HepG2 (cell line): ENCODE measurements at regions not wholly inside any gene's neighbourhood (a gene's known extent, or its start where the extent isn't known, plus 50 kb on each side); places are given as distances from the start of the nearest gene placed in this dataset.

Experiments used
- KLF15 ChIP-seq: sonication (generic); formaldehyde crosslinking; IDR thresholded peaks from 2 replicates; pipeline ENCODE4 v1.8.1; 2023; ENCODE audit warnings: borderline replicate concordance, mild to moderate bottlenecking, inconsistent platforms, missing genetic modification reagents, mixed read lengths
- POLR2A ChIP-seq, 2 experiments: IDR thresholded peaks; 2 replicates each; pipeline ENCODE4 v1.6.1; 2011; ENCODE audit warnings: low read depth in 2 of 2, low read length in 2 of 2, mild to moderate bottlenecking in 1 of 2, moderate library complexity in 1 of 2; ENCODE audit not compliant: insufficient read depth in 1 of 2
- POLR2AphosphoS5 ChIP-seq: IDR thresholded peaks from 2 replicates; pipeline ENCODE4 v1.6.1; 2012; ENCODE audit warnings: low read depth, low read length
- SKI ChIP-seq: fragments of 450-650 bp; IDR thresholded peaks from one replicate; pipeline ENCODE4 v1.6.1; 2018; ENCODE audit warnings: mild to moderate bottlenecking; ENCODE audit not compliant: partially characterized antibody
- SNAI1 ChIP-seq: sonication (generic); formaldehyde crosslinking; IDR thresholded peaks from 2 replicates; pipeline ENCODE4 v1.5.0; 2020; ENCODE audit warnings: mild to moderate bottlenecking, missing genetic modification reagents, borderline replicate concordance
- SP1 ChIP-seq, 2 experiments: fragments of 450-650 bp in 1 of 2; sonication (generic) in 1 of 2; formaldehyde crosslinking in 1 of 2; IDR thresholded peaks; 2 replicates each; pipeline versions ENCODE4 v1.4.0 to v1.6.1; 2016 to 2020; ENCODE audit warnings: missing genetic modification reagents in 1 of 2
- SUZ12 ChIP-seq: fragments of 150-350 bp; IDR thresholded peaks from 2 replicates; pipeline ENCODE4 v1.6.1; 2014; ENCODE audit warnings: low read depth, low read length
- TF ChIP-seq, protein P1 (sequence below): sonication (generic); formaldehyde crosslinking; IDR thresholded peaks from 2 replicates; pipeline ENCODE4 v1.8.0; 2022; ENCODE audit warnings: missing genetic modification reagents, mild to moderate bottlenecking, moderate library complexity, borderline replicate concordance
- TF ChIP-seq, protein P2 (sequence below): sonication (generic); formaldehyde crosslinking; IDR thresholded peaks from 2 replicates; pipeline ENCODE4 v1.5.0; 2020; ENCODE audit warnings: mild to moderate bottlenecking, missing genetic modification reagents, moderate library complexity
- TF ChIP-seq, protein P3 (sequence below): sonication (generic); formaldehyde crosslinking; IDR thresholded peaks from one replicate; pipeline ENCODE4 v1.5.1; 2020; ENCODE audit warnings: mild to moderate bottlenecking, missing genetic modification reagents; ENCODE audit errors: not compliant biosample characterization
- TF ChIP-seq, protein P4 (sequence below): IDR thresholded peaks from 2 replicates; pipeline ENCODE4 v1.6.1; 2016; ENCODE audit warnings: low read depth, missing genetic modification reagents, missing compliant biosample characterization
- TF ChIP-seq, protein P5 (sequence below): sonication (generic); formaldehyde crosslinking; IDR thresholded peaks from 2 replicates; pipeline ENCODE4 v1.4.0; 2020; ENCODE audit warnings: missing genetic modification reagents, borderline replicate concordance

DNA sequence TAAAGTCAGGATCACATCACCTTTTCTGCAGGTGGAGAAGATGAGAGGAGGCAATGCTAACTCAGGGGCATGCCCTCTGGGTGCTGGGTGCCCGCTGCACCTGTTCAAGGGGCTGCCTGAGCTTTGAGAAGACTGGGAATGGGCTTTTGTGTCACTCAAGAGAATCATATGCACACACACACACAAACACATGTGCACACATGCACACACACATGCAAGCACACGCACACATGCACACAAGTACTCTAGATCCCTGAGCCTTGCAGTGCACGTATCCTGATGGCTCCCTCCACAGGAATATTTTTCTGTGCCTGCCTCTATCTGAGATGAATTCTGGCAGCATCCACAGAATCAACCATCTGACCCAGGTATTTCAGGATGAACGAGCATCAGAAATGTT lies 110.0 kb upstream of the TEX51 start:
- TF ChIP-seq, protein P1, sequence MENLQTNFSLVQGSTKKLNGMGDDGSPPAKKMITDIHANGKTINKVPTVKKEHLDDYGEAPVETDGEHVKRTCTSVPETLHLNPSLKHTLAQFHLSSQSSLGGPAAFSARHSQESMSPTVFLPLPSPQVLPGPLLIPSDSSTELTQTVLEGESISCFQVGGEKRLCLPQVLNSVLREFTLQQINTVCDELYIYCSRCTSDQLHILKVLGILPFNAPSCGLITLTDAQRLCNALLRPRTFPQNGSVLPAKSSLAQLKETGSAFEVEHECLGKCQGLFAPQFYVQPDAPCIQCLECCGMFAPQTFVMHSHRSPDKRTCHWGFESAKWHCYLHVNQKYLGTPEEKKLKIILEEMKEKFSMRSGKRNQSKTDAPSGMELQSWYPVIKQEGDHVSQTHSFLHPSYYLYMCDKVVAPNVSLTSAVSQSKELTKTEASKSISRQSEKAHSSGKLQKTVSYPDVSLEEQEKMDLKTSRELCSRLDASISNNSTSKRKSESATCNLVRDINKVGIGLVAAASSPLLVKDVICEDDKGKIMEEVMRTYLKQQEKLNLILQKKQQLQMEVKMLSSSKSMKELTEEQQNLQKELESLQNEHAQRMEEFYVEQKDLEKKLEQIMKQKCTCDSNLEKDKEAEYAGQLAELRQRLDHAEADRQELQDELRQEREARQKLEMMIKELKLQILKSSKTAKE: no peak
- no peak for TF ChIP-seq SUZ12
- no peak for TF ChIP-seq SP1 (IDR thresholded peaks at IDR 0.05)
- TF ChIP-seq SP1 (CRISPR knock-in tag; IDR thresholded peaks at IDR 0.05): no peak
- TF ChIP-seq, protein P2, sequence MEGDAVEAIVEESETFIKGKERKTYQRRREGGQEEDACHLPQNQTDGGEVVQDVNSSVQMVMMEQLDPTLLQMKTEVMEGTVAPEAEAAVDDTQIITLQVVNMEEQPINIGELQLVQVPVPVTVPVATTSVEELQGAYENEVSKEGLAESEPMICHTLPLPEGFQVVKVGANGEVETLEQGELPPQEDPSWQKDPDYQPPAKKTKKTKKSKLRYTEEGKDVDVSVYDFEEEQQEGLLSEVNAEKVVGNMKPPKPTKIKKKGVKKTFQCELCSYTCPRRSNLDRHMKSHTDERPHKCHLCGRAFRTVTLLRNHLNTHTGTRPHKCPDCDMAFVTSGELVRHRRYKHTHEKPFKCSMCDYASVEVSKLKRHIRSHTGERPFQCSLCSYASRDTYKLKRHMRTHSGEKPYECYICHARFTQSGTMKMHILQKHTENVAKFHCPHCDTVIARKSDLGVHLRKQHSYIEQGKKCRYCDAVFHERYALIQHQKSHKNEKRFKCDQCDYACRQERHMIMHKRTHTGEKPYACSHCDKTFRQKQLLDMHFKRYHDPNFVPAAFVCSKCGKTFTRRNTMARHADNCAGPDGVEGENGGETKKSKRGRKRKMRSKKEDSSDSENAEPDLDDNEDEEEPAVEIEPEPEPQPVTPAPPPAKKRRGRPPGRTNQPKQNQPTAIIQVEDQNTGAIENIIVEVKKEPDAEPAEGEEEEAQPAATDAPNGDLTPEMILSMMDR (CRISPR knock-in tag): no peak
- no peak for TF ChIP-seq POLR2A (IDR thresholded peaks at IDR 0.05; ENCODE audit: insufficient read depth in 1 of 2, low read depth in 2 of 2, low read length in 2 of 2)
- TF ChIP-seq, protein P3, sequence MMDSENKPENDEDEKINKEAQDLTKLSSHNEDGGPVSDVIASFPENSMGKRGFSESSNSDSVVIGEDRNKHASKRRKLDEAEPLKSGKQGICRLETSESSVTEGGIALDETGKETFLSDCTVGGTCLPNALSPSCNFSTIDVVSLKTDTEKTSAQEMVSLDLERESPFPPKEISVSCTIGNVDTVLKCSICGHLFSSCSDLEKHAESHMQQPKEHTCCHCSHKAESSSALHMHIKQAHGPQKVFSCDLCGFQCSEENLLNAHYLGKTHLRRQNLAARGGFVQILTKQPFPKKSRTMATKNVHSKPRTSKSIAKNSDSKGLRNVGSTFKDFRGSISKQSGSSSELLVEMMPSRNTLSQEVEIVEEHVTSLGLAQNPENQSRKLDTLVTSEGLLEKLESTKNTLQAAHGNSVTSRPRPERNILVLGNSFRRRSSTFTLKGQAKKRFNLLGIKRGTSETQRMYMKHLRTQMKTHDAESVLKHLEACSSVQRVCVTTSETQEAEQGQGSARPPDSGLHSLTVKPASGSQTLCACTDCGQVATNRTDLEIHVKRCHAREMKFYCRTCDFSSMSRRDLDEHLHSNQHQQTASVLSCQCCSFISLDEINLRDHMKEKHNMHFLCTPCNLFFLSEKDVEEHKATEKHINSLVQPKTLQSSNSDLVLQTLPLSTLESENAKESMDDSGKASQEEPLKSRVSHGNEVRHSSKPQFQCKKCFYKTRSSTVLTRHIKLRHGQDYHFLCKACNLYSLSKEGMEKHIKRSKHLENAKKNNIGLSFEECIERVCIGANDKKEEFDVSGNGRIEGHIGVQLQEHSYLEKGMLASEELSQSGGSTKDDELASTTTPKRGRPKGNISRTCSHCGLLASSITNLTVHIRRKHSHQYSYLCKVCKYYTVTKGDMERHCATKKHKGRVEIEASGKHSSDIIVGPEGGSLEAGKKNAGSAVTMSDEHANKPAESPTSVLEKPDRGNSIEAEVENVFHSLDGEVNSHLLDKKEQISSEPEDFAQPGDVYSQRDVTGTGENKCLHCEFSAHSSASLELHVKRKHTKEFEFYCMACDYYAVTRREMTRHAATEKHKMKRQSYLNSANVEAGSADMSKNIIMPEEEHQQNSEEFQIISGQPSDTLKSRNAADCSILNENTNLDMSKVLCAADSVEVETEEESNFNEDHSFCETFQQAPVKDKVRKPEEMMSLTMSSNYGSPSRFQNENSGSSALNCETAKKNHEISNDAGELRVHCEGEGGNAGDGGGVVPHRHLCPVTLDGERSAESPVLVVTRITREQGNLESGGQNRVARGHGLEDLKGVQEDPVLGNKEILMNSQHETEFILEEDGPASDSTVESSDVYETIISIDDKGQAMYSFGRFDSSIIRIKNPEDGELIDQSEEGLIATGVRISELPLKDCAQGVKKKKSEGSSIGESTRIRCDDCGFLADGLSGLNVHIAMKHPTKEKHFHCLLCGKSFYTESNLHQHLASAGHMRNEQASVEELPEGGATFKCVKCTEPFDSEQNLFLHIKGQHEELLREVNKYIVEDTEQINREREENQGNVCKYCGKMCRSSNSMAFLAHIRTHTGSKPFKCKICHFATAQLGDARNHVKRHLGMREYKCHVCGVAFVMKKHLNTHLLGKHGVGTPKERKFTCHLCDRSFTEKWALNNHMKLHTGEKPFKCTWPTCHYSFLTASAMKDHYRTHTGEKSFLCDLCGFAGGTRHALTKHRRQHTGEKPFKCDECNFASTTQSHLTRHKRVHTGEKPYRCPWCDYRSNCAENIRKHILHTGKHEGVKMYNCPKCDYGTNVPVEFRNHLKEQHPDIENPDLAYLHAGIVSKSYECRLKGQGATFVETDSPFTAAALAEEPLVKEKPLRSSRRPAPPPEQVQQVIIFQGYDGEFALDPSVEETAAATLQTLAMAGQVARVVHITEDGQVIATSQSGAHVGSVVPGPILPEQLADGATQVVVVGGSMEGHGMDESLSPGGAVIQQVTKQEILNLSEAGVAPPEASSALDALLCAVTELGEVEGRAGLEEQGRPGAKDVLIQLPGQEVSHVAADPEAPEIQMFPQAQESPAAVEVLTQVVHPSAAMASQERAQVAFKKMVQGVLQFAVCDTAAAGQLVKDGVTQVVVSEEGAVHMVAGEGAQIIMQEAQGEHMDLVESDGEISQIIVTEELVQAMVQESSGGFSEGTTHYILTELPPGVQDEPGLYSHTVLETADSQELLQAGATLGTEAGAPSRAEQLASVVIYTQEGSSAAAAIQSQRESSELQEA: no peak
- no peak for TF ChIP-seq KLF15
- TF ChIP-seq, protein P4, sequence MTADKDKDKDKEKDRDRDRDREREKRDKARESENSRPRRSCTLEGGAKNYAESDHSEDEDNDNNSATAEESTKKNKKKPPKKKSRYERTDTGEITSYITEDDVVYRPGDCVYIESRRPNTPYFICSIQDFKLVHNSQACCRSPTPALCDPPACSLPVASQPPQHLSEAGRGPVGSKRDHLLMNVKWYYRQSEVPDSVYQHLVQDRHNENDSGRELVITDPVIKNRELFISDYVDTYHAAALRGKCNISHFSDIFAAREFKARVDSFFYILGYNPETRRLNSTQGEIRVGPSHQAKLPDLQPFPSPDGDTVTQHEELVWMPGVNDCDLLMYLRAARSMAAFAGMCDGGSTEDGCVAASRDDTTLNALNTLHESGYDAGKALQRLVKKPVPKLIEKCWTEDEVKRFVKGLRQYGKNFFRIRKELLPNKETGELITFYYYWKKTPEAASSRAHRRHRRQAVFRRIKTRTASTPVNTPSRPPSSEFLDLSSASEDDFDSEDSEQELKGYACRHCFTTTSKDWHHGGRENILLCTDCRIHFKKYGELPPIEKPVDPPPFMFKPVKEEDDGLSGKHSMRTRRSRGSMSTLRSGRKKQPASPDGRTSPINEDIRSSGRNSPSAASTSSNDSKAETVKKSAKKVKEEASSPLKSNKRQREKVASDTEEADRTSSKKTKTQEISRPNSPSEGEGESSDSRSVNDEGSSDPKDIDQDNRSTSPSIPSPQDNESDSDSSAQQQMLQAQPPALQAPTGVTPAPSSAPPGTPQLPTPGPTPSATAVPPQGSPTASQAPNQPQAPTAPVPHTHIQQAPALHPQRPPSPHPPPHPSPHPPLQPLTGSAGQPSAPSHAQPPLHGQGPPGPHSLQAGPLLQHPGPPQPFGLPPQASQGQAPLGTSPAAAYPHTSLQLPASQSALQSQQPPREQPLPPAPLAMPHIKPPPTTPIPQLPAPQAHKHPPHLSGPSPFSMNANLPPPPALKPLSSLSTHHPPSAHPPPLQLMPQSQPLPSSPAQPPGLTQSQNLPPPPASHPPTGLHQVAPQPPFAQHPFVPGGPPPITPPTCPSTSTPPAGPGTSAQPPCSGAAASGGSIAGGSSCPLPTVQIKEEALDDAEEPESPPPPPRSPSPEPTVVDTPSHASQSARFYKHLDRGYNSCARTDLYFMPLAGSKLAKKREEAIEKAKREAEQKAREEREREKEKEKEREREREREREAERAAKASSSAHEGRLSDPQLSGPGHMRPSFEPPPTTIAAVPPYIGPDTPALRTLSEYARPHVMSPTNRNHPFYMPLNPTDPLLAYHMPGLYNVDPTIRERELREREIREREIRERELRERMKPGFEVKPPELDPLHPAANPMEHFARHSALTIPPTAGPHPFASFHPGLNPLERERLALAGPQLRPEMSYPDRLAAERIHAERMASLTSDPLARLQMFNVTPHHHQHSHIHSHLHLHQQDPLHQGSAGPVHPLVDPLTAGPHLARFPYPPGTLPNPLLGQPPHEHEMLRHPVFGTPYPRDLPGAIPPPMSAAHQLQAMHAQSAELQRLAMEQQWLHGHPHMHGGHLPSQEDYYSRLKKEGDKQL (CRISPR knock-in tag): no peak
- TF ChIP-seq SKI: no peak
- no peak for TF ChIP-seq SNAI1 (CRISPR knock-in tag)
- TF ChIP-seq POLR2AphosphoS5: no peak
- TF ChIP-seq, protein P5, sequence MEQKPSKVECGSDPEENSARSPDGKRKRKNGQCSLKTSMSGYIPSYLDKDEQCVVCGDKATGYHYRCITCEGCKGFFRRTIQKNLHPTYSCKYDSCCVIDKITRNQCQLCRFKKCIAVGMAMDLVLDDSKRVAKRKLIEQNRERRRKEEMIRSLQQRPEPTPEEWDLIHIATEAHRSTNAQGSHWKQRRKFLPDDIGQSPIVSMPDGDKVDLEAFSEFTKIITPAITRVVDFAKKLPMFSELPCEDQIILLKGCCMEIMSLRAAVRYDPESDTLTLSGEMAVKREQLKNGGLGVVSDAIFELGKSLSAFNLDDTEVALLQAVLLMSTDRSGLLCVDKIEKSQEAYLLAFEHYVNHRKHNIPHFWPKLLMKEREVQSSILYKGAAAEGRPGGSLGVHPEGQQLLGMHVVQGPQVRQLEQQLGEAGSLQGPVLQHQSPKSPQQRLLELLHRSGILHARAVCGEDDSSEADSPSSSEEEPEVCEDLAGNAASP (CRISPR knock-in tag): no peak
